ENCODE measurements at regions not wholly inside any gene's neighbourhood (a gene's known extent, or its start where the extent isn't known, plus 50 kb on each side); places are given as distances from the start of the nearest gene placed in this dataset.

- DNase-seq (ENCODE audit: low spot score) = no peak
Observed at GRCh38 chr10:111348076-111348475, 271.2 kb downstream of the ADRA2A start.

- no peak for DNase-seq (ENCODE audit: low spot score)
Observed at GRCh38 chr10:111354859-111355258, 278.0 kb downstream of the ADRA2A start.

- no peak for DNase-seq (ENCODE audit: low spot score)
Observed at GRCh38 chr10:111356571-111356970, 279.7 kb downstream of the ADRA2A start.

GRCh38 chr10:111357859-111358258 lies 281.0 kb downstream of the ADRA2A start:
- DNase-seq (ENCODE audit: low spot score) = no peak

- DNase-seq (ENCODE audit: low spot score) = peak; percentile 5
Observed at GRCh38 chr10:111360260-111360925, 283.6 kb downstream of the ADRA2A start.

GRCh38 chr10:111367531-111367930 lies 290.7 kb downstream of the ADRA2A start:
- no peak for DNase-seq (ENCODE audit: low spot score)

- DNase-seq (ENCODE audit: low spot score) = no peak
Observed at GRCh38 chr10:111370101-111370500, 293.3 kb downstream of the ADRA2A start.

- no peak for DNase-seq (ENCODE audit: low spot score)
Observed at GRCh38 chr10:111373696-111374095, 296.9 kb downstream of the ADRA2A start.

- no peak for DNase-seq (ENCODE audit: low spot score)
Observed at GRCh38 chr10:111379534-111380187, 302.8 kb downstream of the ADRA2A start.

GRCh38 chr10:111384556-111384955 lies 307.7 kb downstream of the ADRA2A start:
- no peak for DNase-seq (ENCODE audit: low spot score)

- no peak for DNase-seq (ENCODE audit: low spot score)
Observed at GRCh38 chr10:111390813-111391563, 314.2 kb downstream of the ADRA2A start.

- DNase-seq (ENCODE audit: low spot score) = no peak
Observed at GRCh38 chr10:111392159-111392558, 315.3 kb downstream of the ADRA2A start.

GRCh38 chr10:111392910-111393309 lies 316.1 kb downstream of the ADRA2A start:
- no peak for DNase-seq (ENCODE audit: low spot score)

GRCh38 chr10:111410740-111411139 lies 333.9 kb downstream of the ADRA2A start:
- no peak for DNase-seq (ENCODE audit: low spot score)

GRCh38 chr10:111425459-111425858 lies 348.6 kb downstream of the ADRA2A start:
- DNase-seq (ENCODE audit: low spot score) = no peak

- DNase-seq (ENCODE audit: low spot score) = no peak
Observed at GRCh38 chr10:111429288-111430028, 352.6 kb downstream of the ADRA2A start.

- no peak for DNase-seq (ENCODE audit: low spot score)
Observed at GRCh38 chr10:111430070-111430469, 353.2 kb downstream of the ADRA2A start.

GRCh38 chr10:111432588-111432987 lies 355.8 kb downstream of the ADRA2A start:
- DNase-seq (ENCODE audit: low spot score) = no peak

GRCh38 chr10:111435871-111436270 lies 359.0 kb downstream of the ADRA2A start:
- DNase-seq (ENCODE audit: low spot score) = no peak

GRCh38 chr10:111439034-111439842 lies 362.4 kb downstream of the ADRA2A start:
- no peak for DNase-seq (ENCODE audit: low spot score)

- DNase-seq (ENCODE audit: low spot score) = no peak
Observed at GRCh38 chr10:111440501-111440900, 363.7 kb downstream of the ADRA2A start.

- DNase-seq (ENCODE audit: low spot score) = no peak
Observed at GRCh38 chr10:111445667-111446066, 368.8 kb downstream of the ADRA2A start.

Measured in activated CD4-positive, alpha-beta T cell treated with anti-CD3 and anti-CD28 coated beads, Interleukin-2, Interleukin-4, amounts not matched to agents 100 ng/mL and 50 ng/mL, durations not matched to agents 16 hours and 8 hours (primary cell).